ENCODE measurements at regions not wholly inside any gene's neighbourhood (a gene's known extent, or its start where the extent isn't known, plus 50 kb on each side); places are given as distances from the start of the nearest gene placed in this dataset.

DNA sequence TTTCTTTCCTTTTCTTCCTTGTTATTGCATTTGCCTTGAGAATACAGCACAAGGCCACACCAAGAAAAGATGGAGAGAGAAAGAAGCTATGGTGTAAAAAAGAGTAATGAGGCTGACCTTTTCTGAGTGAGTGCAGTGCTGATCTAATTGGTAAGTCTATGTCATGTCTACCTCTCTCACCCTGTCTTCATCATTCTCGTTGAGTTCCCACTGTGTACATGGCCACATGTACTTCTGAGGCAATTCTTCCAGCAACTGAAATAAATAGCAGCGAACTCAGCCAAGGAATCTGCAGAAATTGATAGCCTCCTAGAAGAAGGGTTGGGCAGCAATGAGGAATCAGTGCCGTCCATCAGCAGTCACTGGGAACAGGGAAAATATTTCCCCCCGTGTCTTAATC, 367.2 kb upstream of the SPTLC3 start:
- TF ChIP-seq, protein P1, sequence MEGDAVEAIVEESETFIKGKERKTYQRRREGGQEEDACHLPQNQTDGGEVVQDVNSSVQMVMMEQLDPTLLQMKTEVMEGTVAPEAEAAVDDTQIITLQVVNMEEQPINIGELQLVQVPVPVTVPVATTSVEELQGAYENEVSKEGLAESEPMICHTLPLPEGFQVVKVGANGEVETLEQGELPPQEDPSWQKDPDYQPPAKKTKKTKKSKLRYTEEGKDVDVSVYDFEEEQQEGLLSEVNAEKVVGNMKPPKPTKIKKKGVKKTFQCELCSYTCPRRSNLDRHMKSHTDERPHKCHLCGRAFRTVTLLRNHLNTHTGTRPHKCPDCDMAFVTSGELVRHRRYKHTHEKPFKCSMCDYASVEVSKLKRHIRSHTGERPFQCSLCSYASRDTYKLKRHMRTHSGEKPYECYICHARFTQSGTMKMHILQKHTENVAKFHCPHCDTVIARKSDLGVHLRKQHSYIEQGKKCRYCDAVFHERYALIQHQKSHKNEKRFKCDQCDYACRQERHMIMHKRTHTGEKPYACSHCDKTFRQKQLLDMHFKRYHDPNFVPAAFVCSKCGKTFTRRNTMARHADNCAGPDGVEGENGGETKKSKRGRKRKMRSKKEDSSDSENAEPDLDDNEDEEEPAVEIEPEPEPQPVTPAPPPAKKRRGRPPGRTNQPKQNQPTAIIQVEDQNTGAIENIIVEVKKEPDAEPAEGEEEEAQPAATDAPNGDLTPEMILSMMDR (IDR thresholded peaks at IDR 0.05; ENCODE audit: low read depth, low read length, poor library complexity, severe bottlenecking), result no peak
- no peak for TF ChIP-seq EZH2phosphoT487 (IDR thresholded peaks at IDR 0.05; ENCODE audit: borderline replicate concordance, low read length)

All from DOHH2 (cell line).